ENCODE measurements at regions not wholly inside any gene's neighbourhood (a gene's known extent, or its start where the extent isn't known, plus 50 kb on each side); places are given as distances from the start of the nearest gene placed in this dataset.

DNA sequence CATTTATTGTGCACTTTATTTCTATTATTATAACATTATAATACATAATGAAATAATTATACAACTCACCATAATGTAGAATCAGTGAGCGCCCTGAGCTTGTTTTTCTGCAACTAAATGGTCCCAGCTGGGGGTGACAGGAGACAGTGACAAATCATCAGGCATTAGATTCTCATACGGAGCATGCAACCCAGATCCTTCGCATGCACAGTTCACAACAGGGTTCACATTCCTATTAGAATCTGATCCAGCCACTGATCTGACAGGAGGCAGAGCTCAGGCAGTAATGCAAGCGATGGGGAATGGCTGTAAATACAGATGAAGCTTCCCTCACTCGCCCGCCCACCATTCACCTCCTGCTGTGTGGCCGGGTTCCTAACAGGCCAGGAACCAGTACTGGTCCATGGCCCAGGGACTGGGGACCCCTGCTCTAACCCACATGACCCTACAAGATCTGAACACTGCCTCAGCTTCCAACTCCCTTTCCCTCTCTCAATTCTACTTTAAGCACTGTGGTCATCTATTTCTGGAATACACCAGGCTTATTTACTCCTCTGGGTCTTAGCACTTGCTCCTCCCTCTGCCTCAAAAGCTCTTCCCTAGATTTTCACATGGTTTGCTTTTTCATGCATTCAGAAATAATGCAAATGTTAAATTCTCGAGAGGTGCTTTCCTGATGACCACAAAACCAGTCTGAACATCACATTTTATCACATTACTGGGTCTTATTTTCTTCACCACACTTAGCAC, 166.8 kb upstream of the HCCS start:
- ATAC-seq, result no peak
- Mint-ChIP-seq H3K36me3 (ENCODE audit: low read depth) (no peaks in the 10 kb centered on the region), H3K9me3 (ENCODE audit: low read depth) (peaks cover 6% of the 10 kb centered on the region), H3K27ac (no peak overlapping the region), H3K4me1 (no peaks in the 10 kb centered on the region), H3K4me3 (no peak overlapping the region), H3K27me3 (no peaks in the 10 kb centered on the region)
- intact Hi-C loops (cut with DNase I, micrococcal nuclease), result no loop called here
- ChIA-PET CTCF (no interaction called here), POLR2A (no interaction called here)
- no peak for DNase-seq

DNA sequence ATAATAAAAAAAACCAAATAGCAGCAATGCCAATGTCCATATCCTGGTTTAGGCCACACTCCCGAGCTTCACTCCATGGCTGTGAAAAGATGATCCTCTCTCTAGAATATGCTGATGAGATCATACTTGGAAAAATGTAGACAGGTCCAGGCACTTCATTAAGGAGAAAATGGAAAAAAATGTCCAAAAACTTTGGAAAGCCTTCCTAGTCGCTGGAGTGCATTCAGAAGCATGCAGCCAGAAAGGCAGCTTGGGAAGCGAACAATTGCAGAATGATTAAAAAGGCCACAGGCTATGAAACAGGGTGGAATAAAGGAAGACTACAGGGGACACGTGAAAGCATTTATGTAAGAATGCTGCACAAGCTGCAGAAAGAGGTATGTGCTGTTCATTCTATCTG, 165.6 kb upstream of the HCCS start:
- POLR2A ChIA-PET, result no interaction called here
- Mint-ChIP-seq H3K27ac (no peak overlapping the region), H3K4me3 (no peak overlapping the region), H3K4me1 (no peaks in the 10 kb centered on the region), H3K36me3 (ENCODE audit: low read depth) (no peaks in the 10 kb centered on the region), H3K9me3 (ENCODE audit: low read depth) (peaks cover 6% of the 10 kb centered on the region), H3K27me3 (no peaks in the 10 kb centered on the region)
- DNase-seq, result no peak
- CTCF ChIA-PET, result interaction anchor here (0.7 kb wide), 1 partner anchor 77 kb away, joined by 3 read pairs; no protein-coding TSS in a partner anchor
- intact Hi-C loops (cut with DNase I, micrococcal nuclease), result no loop called here
- no peak for ATAC-seq

DNA sequence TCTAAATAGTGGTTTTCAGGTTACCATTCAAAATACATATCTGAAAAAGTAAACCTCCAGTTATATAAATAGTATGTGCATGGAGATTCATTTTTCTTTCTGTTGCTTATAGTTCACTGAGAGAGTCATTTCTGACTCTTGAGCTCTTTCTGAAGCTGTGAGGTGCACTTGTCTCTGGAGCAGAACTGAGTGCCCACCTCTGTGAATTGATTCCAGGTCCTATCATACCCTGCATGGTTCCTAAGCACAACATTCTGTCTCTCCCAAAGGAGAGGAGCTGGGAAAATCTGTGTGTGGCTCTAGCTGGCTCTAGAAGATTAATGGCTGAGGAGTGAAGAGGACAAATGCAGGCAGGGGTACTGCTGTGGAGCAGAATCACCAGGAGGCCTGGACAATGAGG, 161.6 kb upstream of the HCCS start:
- ChIA-PET POLR2A (no interaction called here), CTCF (no interaction called here)
- peaks cover 7% of the 10 kb centered on the region for H3K9me3 Mint-ChIP-seq (ENCODE audit: low read depth)
- H3K27me3 Mint-ChIP-seq, result no peaks in the 10 kb centered on the region
- intact Hi-C loops (cut with DNase I, micrococcal nuclease), result no loop called here
- no peak overlapping the region for H3K4me3 Mint-ChIP-seq
- ATAC-seq (no peak), DNase-seq (no peak)
- no peaks in the 10 kb centered on the region for H3K4me1 Mint-ChIP-seq
- no peak overlapping the region for H3K27ac Mint-ChIP-seq
- no peaks in the 10 kb centered on the region for H3K36me3 Mint-ChIP-seq (ENCODE audit: low read depth)

DNA sequence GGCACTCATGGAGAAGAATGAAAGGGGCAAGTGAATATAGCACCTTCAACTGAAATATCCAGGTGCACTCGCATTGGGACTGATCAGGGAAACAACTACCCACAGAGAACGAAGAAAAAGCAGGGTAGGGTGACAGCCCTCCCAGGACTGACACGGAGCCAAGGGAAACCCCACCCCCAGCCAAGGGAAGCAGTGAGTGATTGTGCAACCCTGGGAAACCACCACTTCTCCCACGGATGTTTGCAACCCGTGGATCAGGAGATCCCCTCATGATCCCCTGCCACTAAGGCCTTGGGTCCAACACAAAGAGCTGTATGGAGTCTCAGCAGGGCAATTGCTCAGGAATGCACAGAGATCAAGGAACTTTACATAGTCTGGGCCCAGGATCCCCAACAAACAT, 158.5 kb upstream of the HCCS start:
- Mint-ChIP-seq H3K27ac (no peak overlapping the region), H3K4me1 (no peaks in the 10 kb centered on the region), H3K27me3 (no peaks in the 10 kb centered on the region), H3K9me3 (ENCODE audit: low read depth) (peaks cover 13% of the 10 kb centered on the region), H3K36me3 (ENCODE audit: low read depth) (no peaks in the 10 kb centered on the region), H3K4me3 (no peak overlapping the region)
- ChIA-PET CTCF (no interaction called here), POLR2A (no interaction called here)
- no peak for ATAC-seq
- intact Hi-C loops (cut with DNase I, micrococcal nuclease), result no loop called here
- DNase-seq, result no peak

DNA sequence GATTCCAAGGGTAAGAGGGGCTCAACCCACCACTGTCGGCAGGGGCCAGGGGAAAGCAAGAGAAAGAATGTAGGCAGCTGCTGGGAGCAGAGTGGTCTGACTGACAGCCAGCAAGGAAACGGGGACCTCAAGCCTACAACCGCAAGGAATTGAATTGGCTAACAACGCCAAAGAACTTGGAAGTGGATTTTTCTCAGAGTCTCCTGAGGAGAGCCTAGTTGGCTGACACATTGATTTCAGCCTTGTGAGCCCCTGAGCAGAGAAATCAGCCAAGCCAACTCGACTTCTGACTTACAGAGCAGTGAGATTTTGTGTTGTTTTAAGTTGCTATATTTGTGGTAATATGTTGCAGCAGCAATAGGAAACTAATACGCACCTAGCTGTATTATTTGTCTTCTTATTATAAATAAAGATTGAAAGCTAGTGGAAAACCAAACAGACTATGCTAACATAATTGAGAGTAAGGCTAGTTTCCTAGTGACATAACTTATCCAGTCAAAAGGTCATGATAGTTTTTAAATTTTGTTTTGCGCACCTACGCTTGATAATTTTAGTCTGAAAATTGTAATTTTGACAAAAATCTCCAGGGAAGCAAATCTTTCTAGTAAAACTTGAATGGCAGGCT, 145.8 kb upstream of the HCCS start:
- peaks cover 13% of the 10 kb centered on the region for H3K9me3 Mint-ChIP-seq (ENCODE audit: low read depth)
- DNase-seq, result no peak
- ChIA-PET CTCF (no interaction called here), POLR2A (no interaction called here)
- no peak overlapping the region for H3K4me3 Mint-ChIP-seq
- intact Hi-C loops (cut with DNase I, micrococcal nuclease), result no loop called here
- H3K27ac Mint-ChIP-seq, result no peak overlapping the region
- no peak for ATAC-seq
- H3K4me1 Mint-ChIP-seq, result no peaks in the 10 kb centered on the region
- H3K27me3 Mint-ChIP-seq, result no peaks in the 10 kb centered on the region
- H3K36me3 Mint-ChIP-seq (ENCODE audit: low read depth), result peaks cover 3% of the 10 kb centered on the region

DNA sequence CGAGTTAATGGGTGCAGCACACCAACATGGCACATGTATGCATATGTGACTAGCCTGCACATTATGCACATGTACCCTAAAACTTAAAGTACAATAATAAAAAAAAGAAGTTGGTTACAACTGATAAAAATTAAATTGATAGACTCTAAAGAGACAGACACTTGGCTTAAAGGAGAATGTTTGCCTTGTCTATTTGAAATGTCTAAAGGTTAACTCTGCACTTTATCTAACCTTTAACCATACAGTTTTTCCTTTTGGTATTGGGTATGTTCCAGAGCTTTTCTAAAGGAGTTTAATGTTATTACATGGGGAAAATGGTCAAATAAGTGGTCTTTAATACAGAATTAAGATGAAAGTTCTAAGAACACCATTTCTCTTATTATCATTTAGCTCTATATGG, 145.1 kb upstream of the HCCS start:
- no peak for ATAC-seq
- no peaks in the 10 kb centered on the region for H3K4me1 Mint-ChIP-seq
- CTCF ChIA-PET, result no interaction called here
- H3K9me3 Mint-ChIP-seq (ENCODE audit: low read depth), result peaks cover 8% of the 10 kb centered on the region
- H3K36me3 Mint-ChIP-seq (ENCODE audit: low read depth), result no peaks in the 10 kb centered on the region
- no peaks in the 10 kb centered on the region for H3K27me3 Mint-ChIP-seq
- POLR2A ChIA-PET, result no interaction called here
- DNase-seq, result no peak
- intact Hi-C loops (cut with DNase I, micrococcal nuclease), result no loop called here
- H3K4me3 Mint-ChIP-seq, result no peak overlapping the region
- H3K27ac Mint-ChIP-seq, result no peak overlapping the region

GRCh38 chrX:10971176-10971575, 140.0 kb upstream of the HCCS start:
- no peak overlapping the region for H3K4me3 Mint-ChIP-seq
- no peaks in the 10 kb centered on the region for H3K27me3 Mint-ChIP-seq
- DNase-seq (no peak), ATAC-seq (no peak)
- POLR2A ChIA-PET, result no interaction called here
- intact Hi-C loops (cut with DNase I, micrococcal nuclease), result no loop called here
- H3K9me3 Mint-ChIP-seq (ENCODE audit: low read depth), result peaks cover 9% of the 10 kb centered on the region
- no peaks in the 10 kb centered on the region for H3K36me3 Mint-ChIP-seq (ENCODE audit: low read depth)
- CTCF ChIA-PET, result no interaction called here
- H3K4me1 Mint-ChIP-seq, result no peaks in the 10 kb centered on the region
- no peak overlapping the region for H3K27ac Mint-ChIP-seq

DNA sequence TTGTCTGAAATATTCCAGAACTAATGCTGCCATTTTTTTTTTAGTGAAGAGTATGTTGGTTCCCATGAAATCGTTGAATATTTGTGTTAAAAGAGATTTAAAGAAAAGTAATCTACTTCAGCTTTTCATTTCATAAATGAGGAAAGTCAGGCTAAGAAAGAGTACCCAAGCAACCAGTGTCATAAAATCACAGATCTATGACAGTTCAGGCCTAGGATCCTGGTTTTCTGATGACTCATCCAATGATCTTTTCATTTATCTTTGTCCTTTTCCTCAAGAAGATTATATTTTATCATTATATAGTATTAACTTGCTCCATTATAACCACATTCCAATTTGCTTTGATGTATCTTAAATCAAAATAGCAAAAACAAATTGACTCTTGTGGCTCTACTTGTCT, 139.4 kb upstream of the HCCS start:
- no peaks in the 10 kb centered on the region for H3K4me1 Mint-ChIP-seq
- CTCF ChIA-PET, result no interaction called here
- POLR2A ChIA-PET, result no interaction called here
- DNase-seq, result no peak
- no peak for ATAC-seq
- intact Hi-C loops (cut with DNase I, micrococcal nuclease), result no loop called here
- H3K9me3 Mint-ChIP-seq (ENCODE audit: low read depth), result peaks cover 9% of the 10 kb centered on the region
- H3K4me3 Mint-ChIP-seq, result no peak overlapping the region
- H3K27me3 Mint-ChIP-seq, result no peaks in the 10 kb centered on the region
- no peaks in the 10 kb centered on the region for H3K36me3 Mint-ChIP-seq (ENCODE audit: low read depth)
- H3K27ac Mint-ChIP-seq, result no peak overlapping the region

DNA sequence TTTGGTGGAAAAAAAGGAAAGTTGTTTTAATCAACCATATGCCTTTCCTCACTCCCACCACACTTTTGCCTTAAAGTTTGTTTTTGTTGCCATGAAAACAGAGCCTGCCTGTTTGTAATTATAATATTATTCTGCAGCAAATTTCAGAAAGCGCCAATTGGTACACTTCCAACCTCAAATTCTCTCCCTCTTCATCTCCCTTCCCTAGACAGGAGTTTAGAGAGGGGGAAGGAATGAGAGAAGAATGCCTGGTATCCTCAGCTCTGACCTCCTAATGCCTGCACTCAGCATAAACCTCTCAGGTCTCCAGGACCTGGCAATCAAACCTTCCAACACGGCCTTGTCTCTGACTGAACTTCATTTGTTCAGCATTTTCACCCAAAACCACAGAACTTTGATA, 138.4 kb upstream of the HCCS start:
- Mint-ChIP-seq H3K36me3 (ENCODE audit: low read depth) (no peaks in the 10 kb centered on the region), H3K27ac (no peak overlapping the region), H3K9me3 (ENCODE audit: low read depth) (peaks cover 9% of the 10 kb centered on the region), H3K4me1 (no peaks in the 10 kb centered on the region), H3K4me3 (no peak overlapping the region), H3K27me3 (no peaks in the 10 kb centered on the region)
- intact Hi-C loops (cut with DNase I, micrococcal nuclease), result no loop called here
- DNase-seq (no peak), ATAC-seq (no peak)
- CTCF ChIA-PET, result no interaction called here
- POLR2A ChIA-PET, result no interaction called here

DNA sequence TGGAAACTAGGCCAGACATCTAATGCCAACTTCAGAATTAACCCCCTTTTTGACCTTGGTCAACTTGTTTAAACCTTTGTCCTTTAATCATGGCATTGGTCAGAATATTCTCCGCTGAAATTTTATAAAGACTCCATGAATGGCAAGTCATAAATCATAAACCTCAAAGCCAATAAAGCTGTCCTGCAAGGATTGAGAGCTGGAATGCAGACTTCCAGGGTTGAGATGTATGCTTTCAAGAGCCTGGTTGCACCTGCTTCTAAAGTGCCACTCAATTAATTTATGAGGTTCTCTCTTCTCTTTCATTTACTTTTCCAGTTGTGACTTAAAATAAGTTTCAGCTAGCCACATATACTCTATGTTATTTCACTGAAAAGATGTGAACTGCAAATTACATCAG, 136.2 kb upstream of the HCCS start:
- ATAC-seq (no peak), DNase-seq (no peak)
- peaks cover 5% of the 10 kb centered on the region for H3K9me3 Mint-ChIP-seq (ENCODE audit: low read depth)
- H3K27me3 Mint-ChIP-seq, result no peaks in the 10 kb centered on the region
- CTCF ChIA-PET, result no interaction called here
- POLR2A ChIA-PET, result no interaction called here
- no peak overlapping the region for H3K27ac Mint-ChIP-seq
- no peak overlapping the region for H3K4me3 Mint-ChIP-seq
- intact Hi-C loops (cut with DNase I, micrococcal nuclease), result no loop called here
- no peaks in the 10 kb centered on the region for H3K4me1 Mint-ChIP-seq
- H3K36me3 Mint-ChIP-seq (ENCODE audit: low read depth), result no peaks in the 10 kb centered on the region

GRCh38 chrX:10979956-10980355, 131.2 kb upstream of the HCCS start:
- peaks cover 4% of the 10 kb centered on the region for H3K9me3 Mint-ChIP-seq (ENCODE audit: low read depth)
- no peaks in the 10 kb centered on the region for H3K4me1 Mint-ChIP-seq
- H3K36me3 Mint-ChIP-seq (ENCODE audit: low read depth), result no peaks in the 10 kb centered on the region
- intact Hi-C loops (cut with DNase I, micrococcal nuclease), result no loop called here
- no peaks in the 10 kb centered on the region for H3K27me3 Mint-ChIP-seq
- H3K4me3 Mint-ChIP-seq, result no peak overlapping the region
- ChIA-PET CTCF (no interaction called here), POLR2A (no interaction called here)
- DNase-seq (no peak), ATAC-seq (no peak)
- H3K27ac Mint-ChIP-seq, result no peak overlapping the region

GRCh38 chrX:10981506-10981905, 129.6 kb upstream of the HCCS start:
- H3K27me3 Mint-ChIP-seq, result no peaks in the 10 kb centered on the region
- no peaks in the 10 kb centered on the region for H3K36me3 Mint-ChIP-seq (ENCODE audit: low read depth)
- H3K4me3 Mint-ChIP-seq, result no peak overlapping the region
- no peak overlapping the region for H3K27ac Mint-ChIP-seq
- peaks cover 6% of the 10 kb centered on the region for H3K9me3 Mint-ChIP-seq (ENCODE audit: low read depth)
- ATAC-seq (no peak), DNase-seq (no peak)
- intact Hi-C loops (cut with DNase I, micrococcal nuclease), result no loop called here
- ChIA-PET POLR2A (no interaction called here), CTCF (no interaction called here)
- H3K4me1 Mint-ChIP-seq, result no peaks in the 10 kb centered on the region

- intact Hi-C loops (cut with DNase I, micrococcal nuclease), result no loop called here
- DNase-seq (no peak), ATAC-seq (no peak)
- Mint-ChIP-seq H3K36me3 (ENCODE audit: low read depth) (no peaks in the 10 kb centered on the region), H3K27me3 (no peaks in the 10 kb centered on the region), H3K27ac (no peak overlapping the region), H3K4me1 (no peaks in the 10 kb centered on the region), H3K4me3 (no peak overlapping the region), H3K9me3 (ENCODE audit: low read depth) (peaks cover 6% of the 10 kb centered on the region)
- ChIA-PET CTCF (no interaction called here), POLR2A (no interaction called here)
These were observed 127.6 kb upstream of the HCCS start for GRCh38 chrX:10983526-10983925.

All from activated CD4-positive, alpha-beta T cell treated with anti-CD3 and anti-CD28 coated beads for 36 hours (primary cell).